Immature natural killer cell (primary cell): ENCODE measurements at regions not wholly inside any gene's neighbourhood (a gene's known extent, or its start where the extent isn't known, plus 50 kb on each side); places are given as distances from the start of the nearest gene placed in this dataset.
"Not testable (repeated sequence)": the region's sequence is repeated elsewhere in the genome, so short reads cannot be mapped to it uniquely, and the experiment has no call there.

ENCODE experiments used
- DNase-seq, 3 donors: peaks; one replicate each; pipeline ENCODE4 v3.0.0; 2022; ENCODE audit warnings: mixed read lengths in 1 of 3
- H3K27ac Mint-ChIP-seq, 6 donors: one replicate each; pipeline ENCODE4 v1.8.0; 2020; ENCODE audit warnings: mixed read lengths in 6 of 6, mild to moderate bottlenecking in 5 of 6, inconsistent platforms in 4 of 6, moderate library complexity in 3 of 6
- H3K27me3 Mint-ChIP-seq, 3 donors: one replicate each; pipeline ENCODE4 v1.8.0; 2020 to 2021; ENCODE audit warnings: low read depth in 3 of 3, mild to moderate bottlenecking in 3 of 3, mixed read lengths in 3 of 3, moderate library complexity in 3 of 3, inconsistent platforms in 1 of 3
- H3K36me3 Mint-ChIP-seq, 3 donors: one replicate each; pipeline ENCODE4 v1.8.0; 2020; ENCODE audit warnings: mixed read lengths in 3 of 3, inconsistent platforms in 2 of 3, mild to moderate bottlenecking in 2 of 3
- H3K4me1 Mint-ChIP-seq, 2 donors: one replicate each; pipeline ENCODE4 v1.8.0; 2020; ENCODE audit warnings: inconsistent platforms in 2 of 2, mild to moderate bottlenecking in 2 of 2, mixed read lengths in 2 of 2, moderate library complexity in 1 of 2
- H3K4me3 Mint-ChIP-seq, 5 donors: one replicate each; pipeline ENCODE4 v1.8.0; 2020; ENCODE audit warnings: mild to moderate bottlenecking in 5 of 5, mixed read lengths in 5 of 5, inconsistent platforms in 3 of 5, moderate library complexity in 3 of 5
- H3K9me3 Mint-ChIP-seq, 6 donors: one replicate each; pipeline ENCODE4 v1.8.0; 2020; ENCODE audit warnings: mild to moderate bottlenecking in 6 of 6, mixed read lengths in 6 of 6, inconsistent platforms in 4 of 6, moderate library complexity in 3 of 6

DNA sequence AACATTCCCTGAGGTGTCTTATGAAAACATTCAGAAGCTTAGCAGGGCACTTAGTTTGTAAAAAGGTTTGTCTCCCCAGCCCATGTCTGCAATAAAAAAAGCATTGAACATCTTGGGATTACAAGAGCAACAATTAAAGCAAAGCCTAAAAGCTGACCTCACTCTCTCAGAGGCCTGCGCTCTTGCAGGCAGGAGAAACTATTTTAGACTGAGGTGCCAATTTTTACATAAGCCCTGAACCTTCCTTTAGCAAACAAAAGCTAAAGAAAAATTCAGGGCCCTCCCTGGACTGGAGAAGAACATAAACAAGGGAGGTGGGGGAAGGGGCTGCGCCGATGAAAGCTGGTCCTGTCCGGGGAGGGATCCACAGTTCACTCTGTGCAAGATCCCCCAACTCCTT, 312.7 kb upstream of the RNF32 start:
- H3K27me3 Mint-ChIP-seq: peaks cover 0 to 10% (median 0%) of the 10 kb centered on the region in 3 donors
- H3K4me3 Mint-ChIP-seq: no peak overlapping the region
- H3K9me3 Mint-ChIP-seq: peaks cover 0 to 3% (median 0%) of the 10 kb centered on the region in 6 donors
- DNase-seq: no peak
- H3K4me1 Mint-ChIP-seq: no peaks in the 10 kb centered on the region
- H3K27ac Mint-ChIP-seq: no peak overlapping the region
- H3K36me3 Mint-ChIP-seq: no peaks in the 10 kb centered on the region

DNA sequence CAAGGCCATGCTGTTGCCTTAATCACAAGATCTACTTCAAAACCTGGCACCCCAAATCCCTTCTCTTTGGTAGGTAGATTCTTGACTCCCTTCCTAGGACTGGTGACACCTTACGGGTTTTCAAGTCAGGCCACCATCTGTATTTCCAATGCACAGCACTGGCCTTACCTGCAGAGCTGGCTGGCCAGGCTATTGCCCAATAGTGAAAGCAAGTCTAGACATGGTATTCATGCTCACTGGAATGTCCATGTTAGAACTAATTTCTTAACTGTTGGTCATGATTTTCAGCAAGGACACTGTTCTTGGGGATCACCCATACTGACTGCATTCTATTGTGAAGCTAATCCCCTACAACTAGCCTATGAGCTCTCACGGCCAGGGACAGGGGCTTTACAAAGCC, 313.1 kb upstream of the RNF32 start:
- peaks cover 0 to 11% (median 0%) of the 10 kb centered on the region in 3 donors for H3K27me3 Mint-ChIP-seq
- DNase-seq: no peak
- no peaks in the 10 kb centered on the region for H3K4me1 Mint-ChIP-seq
- H3K36me3 Mint-ChIP-seq: no peaks in the 10 kb centered on the region
- H3K9me3 Mint-ChIP-seq: peaks cover 0 to 3% (median 0%) of the 10 kb centered on the region in 6 donors
- no peak overlapping the region for H3K27ac Mint-ChIP-seq
- H3K4me3 Mint-ChIP-seq: no peak overlapping the region

DNA sequence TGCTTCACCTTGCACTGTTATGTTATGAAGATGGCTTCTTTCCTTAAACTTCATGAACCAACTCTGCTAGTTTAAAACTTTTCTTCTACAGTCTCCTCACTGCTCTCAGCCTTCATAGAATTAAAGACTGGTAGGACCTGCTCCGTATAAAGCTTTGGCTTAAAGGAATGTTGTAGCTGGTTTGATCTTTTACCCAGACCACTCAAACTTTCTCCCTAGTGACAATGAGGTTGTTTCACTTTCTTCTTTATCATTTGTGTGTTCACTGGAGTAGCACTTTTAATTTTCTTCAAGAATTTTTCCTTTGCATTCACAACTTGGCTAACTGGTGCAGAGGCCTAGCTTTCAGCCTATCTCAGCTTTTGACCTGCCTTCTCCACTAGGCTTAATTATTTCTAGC, 316.4 kb upstream of the RNF32 start:
- H3K27me3 Mint-ChIP-seq: peaks cover 0 to 7% (median 0%) of the 10 kb centered on the region in 3 donors
- DNase-seq: no peak
- peaks cover 0 to 7% (median 0%) of the 10 kb centered on the region in 6 donors for H3K9me3 Mint-ChIP-seq
- no peaks in the 10 kb centered on the region for H3K36me3 Mint-ChIP-seq
- no peak overlapping the region for H3K4me3 Mint-ChIP-seq
- H3K27ac Mint-ChIP-seq: no peak overlapping the region
- no peaks in the 10 kb centered on the region for H3K4me1 Mint-ChIP-seq

DNA sequence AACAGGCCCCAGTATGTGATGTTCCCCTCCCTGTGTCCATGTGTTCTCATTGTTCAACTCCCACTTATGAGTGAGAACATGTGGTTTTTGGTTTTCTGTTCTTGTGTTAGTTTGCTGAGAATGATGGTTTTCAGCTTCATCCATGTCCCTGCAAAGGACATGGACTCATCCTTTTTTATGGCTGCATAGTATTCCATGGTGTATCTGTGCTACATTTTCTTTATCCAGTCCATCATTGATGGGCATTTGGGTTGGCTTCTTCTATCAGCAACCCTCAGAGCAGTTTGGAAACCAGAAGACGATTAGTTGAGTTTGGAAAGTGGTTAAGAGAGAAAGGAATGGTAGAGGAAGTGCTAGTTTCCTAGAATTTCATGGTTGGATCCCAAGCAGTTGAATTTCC, 319.1 kb upstream of the RNF32 start:
- not testable (repeated sequence) for H3K4me1 Mint-ChIP-seq, H3K27ac Mint-ChIP-seq, DNase-seq, H3K36me3 Mint-ChIP-seq, H3K4me3 Mint-ChIP-seq, H3K27me3 Mint-ChIP-seq
- H3K9me3 Mint-ChIP-seq: peaks cover 0 to 11% (median 3%) of the 10 kb centered on the region in 6 donors

DNA sequence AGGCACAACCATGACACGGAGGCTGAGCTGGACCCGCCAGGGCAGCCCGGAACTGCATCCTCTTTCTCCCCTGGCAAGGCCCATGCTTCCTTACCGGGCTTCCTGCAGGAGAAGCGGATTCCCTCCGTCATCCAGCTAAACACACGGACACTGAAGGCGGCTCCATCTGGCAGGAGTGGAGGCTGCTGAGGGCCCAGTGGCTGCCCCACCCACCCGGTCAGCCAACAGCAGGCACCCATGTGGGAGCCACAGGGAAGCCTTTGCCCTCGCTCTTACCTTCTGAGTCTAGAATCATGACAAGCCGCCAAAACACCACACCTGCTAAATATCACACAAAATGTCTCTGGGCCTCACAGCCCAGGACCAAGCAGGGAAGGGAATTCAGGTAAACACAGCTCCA, 321.6 kb upstream of the RNF32 start:
- no peak overlapping the region for H3K4me3 Mint-ChIP-seq
- H3K9me3 Mint-ChIP-seq: peaks cover 5 to 24% (median 10%) of the 10 kb centered on the region in 6 donors
- DNase-seq: no peak
- no peak overlapping the region for H3K27ac Mint-ChIP-seq
- H3K27me3 Mint-ChIP-seq: peaks cover 0 to 7% (median 0%) of the 10 kb centered on the region in 3 donors
- H3K4me1 Mint-ChIP-seq: no peaks in the 10 kb centered on the region
- no peaks in the 10 kb centered on the region for H3K36me3 Mint-ChIP-seq

DNA sequence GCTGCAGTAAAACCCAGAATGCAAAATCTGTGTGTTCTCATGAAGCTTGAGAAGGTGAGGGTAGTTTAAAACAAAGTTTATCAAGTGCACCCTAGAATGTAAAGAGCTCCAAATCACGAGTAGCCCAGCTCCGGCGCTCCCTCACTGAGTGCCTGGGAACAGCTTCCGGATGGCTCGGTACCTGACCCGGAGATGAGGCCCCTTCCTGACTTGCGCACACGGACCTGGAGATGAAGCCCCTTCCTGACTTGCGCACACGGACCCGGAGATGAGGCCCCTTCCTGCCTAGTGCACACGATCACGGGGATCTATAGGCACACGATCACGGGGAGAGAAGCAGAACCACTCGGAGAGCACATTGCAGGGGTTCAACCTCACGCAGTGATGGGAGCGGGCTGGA, 322.1 kb upstream of the RNF32 start:
- no peak for DNase-seq
- no peaks in the 10 kb centered on the region for H3K36me3 Mint-ChIP-seq
- peaks cover 5 to 24% (median 10%) of the 10 kb centered on the region in 6 donors for H3K9me3 Mint-ChIP-seq
- no peak overlapping the region for H3K4me3 Mint-ChIP-seq
- no peak overlapping the region for H3K27ac Mint-ChIP-seq
- no peaks in the 10 kb centered on the region for H3K4me1 Mint-ChIP-seq
- H3K27me3 Mint-ChIP-seq: peaks cover 0 to 9% (median 0%) of the 10 kb centered on the region in 3 donors

DNA sequence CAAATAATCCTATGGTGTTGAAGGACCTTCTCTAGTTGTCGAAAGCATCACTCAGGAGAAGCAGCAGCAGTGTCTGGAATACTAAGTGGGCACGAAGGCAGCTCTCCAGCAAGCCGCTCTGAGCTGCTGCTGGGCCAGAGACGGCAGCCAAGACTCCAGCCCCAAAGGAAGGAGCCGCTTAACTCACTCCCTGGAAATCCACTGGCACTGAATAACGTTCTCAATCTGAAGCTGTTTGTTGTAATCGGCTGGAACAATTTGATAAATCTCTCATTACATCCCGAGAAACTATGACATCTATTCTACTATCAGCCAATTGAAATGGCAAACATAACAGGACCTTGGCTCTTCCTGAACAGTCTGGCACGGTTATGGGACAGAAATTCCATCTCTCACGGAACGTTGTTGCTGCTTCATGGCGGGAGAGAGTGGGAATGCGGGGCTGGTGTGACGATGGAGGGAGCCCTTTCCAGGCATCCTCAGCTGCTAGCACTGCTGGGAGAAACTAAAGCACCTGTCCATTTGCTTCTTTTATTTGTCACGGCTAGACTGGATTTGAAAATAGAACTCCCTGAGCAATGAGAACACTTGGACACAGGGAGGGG, 331.5 kb upstream of the RNF32 start:
- Mint-ChIP-seq H3K4me1 (no peaks in the 10 kb centered on the region), H3K27ac (no peak overlapping the region), H3K4me3 (no peak overlapping the region), H3K27me3 (peaks cover 0 to 5% (median 1%) of the 10 kb centered on the region in 3 donors), H3K9me3 (no peaks in the 10 kb centered on the region), H3K36me3 (no peaks in the 10 kb centered on the region)
- DNase-seq: no peak

DNA sequence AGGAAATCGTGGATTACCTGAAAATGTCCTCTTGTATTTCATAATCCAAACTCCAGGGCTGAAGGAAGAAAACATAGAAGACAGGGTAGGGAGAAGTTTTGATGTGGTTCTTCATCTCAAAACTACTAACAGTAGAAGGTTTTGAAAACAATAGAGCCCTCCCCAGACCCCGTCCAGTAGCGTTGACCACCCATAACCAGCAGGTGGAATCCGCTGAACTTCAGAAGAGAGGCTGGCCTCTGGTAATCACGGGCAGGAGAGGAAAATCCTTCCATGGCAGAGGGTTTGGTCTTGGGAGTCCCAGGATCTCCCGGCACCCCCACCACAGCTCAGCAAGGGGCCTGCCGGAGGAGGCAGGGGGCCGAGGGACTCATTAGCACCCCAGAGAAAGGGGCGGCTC, 333.4 kb upstream of the RNF32 start:
- no peak for DNase-seq
- Mint-ChIP-seq H3K27ac (no peak overlapping the region), H3K4me3 (no peak overlapping the region), H3K27me3 (peaks cover 0 to 2% (median 1%) of the 10 kb centered on the region in 3 donors), H3K36me3 (no peaks in the 10 kb centered on the region), H3K4me1 (no peaks in the 10 kb centered on the region), H3K9me3 (no peaks in the 10 kb centered on the region)

DNA sequence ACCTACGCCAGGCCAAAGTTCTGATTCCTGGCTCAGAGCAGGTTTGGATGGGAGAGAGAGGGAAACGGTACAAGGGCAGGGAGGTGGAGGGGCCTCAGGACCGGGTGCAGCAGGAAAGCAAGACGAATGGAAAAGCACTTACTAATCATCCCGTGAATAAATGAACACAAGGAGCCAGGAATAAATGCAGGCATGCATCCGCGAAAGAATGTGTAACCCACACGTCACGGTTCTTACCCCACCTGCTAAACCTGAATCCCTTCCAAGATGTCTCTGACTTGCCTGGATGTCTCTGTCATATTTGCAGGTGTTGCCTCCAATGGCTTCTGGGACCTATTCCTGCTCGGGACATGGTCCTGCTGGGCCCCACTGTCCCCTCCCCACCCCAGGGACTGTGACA, 335.2 kb upstream of the RNF32 start:
- no peak for DNase-seq
- Mint-ChIP-seq H3K9me3 (no peaks in the 10 kb centered on the region), H3K27ac (no peak overlapping the region)

DNA sequence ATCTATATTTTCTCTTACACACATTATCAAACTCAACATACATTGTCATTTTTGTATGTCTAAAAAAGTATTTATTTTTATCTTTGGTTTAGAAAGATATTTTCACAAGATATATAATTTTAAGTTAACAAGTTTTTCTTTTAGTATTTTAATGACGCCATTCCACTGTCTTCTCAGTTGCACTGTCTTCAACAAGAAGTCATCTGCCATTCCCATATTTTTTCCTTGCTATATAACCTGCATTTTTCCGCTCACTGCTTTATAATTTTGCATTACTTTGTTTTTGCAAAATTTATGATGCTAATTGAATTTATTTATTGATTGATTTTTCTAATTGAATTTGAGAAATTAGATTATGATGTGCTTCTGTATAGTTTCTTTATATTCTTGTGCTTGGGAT, 357.8 kb upstream of the RNF32 start:
- DNase-seq: no peak
- no peaks in the 10 kb centered on the region for H3K4me1 Mint-ChIP-seq
- H3K27me3 Mint-ChIP-seq: peaks cover 0 to 8% (median 8%) of the 10 kb centered on the region in 3 donors
- no peak overlapping the region for H3K27ac Mint-ChIP-seq
- no peak overlapping the region for H3K4me3 Mint-ChIP-seq
- H3K9me3 Mint-ChIP-seq: peaks cover 2 to 14% (median 5%) of the 10 kb centered on the region in 6 donors
- H3K36me3 Mint-ChIP-seq: no peaks in the 10 kb centered on the region

More for the DNA sequence above, 335.2 kb upstream of the RNF32 start:
- no peaks in the 10 kb centered on the region for H3K4me1 Mint-ChIP-seq
- peaks cover 0 to 1% (median 0%) of the 10 kb centered on the region in 3 donors for H3K27me3 Mint-ChIP-seq
- H3K36me3 Mint-ChIP-seq: no peaks in the 10 kb centered on the region
- no peak overlapping the region for H3K4me3 Mint-ChIP-seq

DNA sequence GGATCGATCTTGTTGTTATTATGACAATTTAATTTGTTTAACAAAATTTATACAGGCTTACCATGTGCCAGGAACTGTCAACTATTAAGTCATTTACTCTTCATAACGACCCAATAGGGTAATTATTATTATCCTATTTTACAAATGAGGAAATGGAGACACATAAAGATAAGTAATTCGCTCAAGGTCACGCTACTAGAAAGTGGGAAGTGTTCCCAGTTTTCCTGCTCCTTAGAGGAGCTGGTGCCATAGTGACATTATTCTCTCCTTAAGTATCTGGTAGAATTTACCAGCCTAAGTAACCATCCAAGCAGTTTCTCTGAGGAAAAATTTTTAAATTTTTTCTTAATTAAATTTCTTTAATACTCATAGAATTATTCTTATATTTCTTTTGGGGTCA, 360.9 kb upstream of the RNF32 start:
- no peaks in the 10 kb centered on the region for H3K4me1 Mint-ChIP-seq
- H3K27ac Mint-ChIP-seq: no peak overlapping the region
- peaks cover 2 to 11% (median 5%) of the 10 kb centered on the region in 6 donors for H3K9me3 Mint-ChIP-seq
- H3K36me3 Mint-ChIP-seq: no peaks in the 10 kb centered on the region
- peaks cover 0 to 8% (median 6%) of the 10 kb centered on the region in 3 donors for H3K27me3 Mint-ChIP-seq
- no peak for DNase-seq
- no peak overlapping the region for H3K4me3 Mint-ChIP-seq

DNA sequence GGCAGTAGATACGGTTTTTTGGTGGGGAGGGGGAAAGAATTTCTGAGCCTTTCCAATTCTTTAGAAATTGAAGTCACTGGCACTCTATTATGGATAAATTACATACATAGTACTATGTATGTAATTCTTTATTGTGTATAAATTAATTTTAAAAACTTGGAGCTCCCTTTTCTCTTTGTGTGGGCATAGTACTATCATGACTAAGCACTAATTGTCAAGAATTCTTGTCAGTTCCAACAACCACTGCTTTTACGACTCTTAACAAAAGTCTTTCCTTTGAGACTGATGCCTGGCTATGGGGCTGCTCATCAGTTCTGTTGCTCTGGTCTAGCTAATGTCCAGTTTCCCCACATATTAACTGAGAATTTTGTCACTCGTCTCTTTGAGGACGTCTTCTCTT, 365.3 kb upstream of the RNF32 start:
- no peaks in the 10 kb centered on the region for H3K9me3 Mint-ChIP-seq
- H3K27ac Mint-ChIP-seq: no peak overlapping the region
- H3K4me3 Mint-ChIP-seq: no peak overlapping the region
- H3K4me1 Mint-ChIP-seq: no peaks in the 10 kb centered on the region
- peaks cover 0 to 8% (median 3%) of the 10 kb centered on the region in 3 donors for H3K27me3 Mint-ChIP-seq
- DNase-seq: no peak
- no peaks in the 10 kb centered on the region for H3K36me3 Mint-ChIP-seq

DNA sequence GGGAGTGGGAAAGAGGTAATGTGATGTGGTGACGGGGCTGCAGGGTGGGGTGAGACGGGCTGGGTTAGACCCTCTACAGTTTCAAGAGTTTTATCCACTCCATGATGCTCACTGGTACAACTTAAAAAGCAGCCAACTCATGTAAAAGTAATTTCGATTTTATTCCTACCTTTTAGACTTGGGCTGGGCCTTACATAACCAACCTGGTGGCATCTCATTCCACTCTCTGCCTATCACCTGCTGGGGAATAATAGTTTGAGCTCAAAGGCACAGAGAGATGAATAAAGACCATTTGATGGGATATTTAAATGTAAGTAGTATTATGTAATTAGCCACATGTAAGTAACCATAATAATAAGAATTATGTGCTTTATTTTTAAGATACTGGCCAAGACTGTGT, 366.0 kb upstream of the RNF32 start:
- Mint-ChIP-seq H3K27me3 (peaks cover 0 to 8% (median 3%) of the 10 kb centered on the region in 3 donors), H3K4me1 (no peaks in the 10 kb centered on the region), H3K4me3 (no peak overlapping the region), H3K9me3 (no peaks in the 10 kb centered on the region), H3K36me3 (no peaks in the 10 kb centered on the region), H3K27ac (no peak overlapping the region)
- DNase-seq: no peak

DNA sequence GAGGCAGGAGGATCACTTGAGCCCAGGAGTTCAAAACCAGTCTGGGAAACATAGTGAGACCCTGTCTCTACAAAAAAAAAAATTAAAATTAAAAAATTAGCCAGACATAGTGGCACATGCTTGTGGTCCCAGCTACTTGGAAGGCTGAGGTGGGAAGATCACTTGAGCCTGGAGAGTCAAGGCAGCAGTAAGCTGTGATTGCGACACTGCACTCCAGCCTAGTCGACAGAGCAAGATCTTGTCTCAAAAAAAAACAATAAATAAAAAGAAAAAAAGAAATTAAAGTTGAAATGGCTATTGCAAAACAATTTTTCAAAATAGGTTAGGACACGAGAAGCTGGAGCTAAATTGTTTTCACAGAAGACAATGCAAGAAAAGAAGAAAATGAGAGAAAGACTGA, 379.0 kb upstream of the RNF32 start:
- Mint-ChIP-seq H3K4me1 (no peaks in the 10 kb centered on the region), H3K27ac (no peak overlapping the region), H3K9me3 (peaks cover 0 to 3% (median 0%) of the 10 kb centered on the region in 6 donors), H3K27me3 (peaks cover 2 to 4% (median 4%) of the 10 kb centered on the region in 3 donors), H3K4me3 (no peak overlapping the region), H3K36me3 (no peaks in the 10 kb centered on the region)
- no peak for DNase-seq

DNA sequence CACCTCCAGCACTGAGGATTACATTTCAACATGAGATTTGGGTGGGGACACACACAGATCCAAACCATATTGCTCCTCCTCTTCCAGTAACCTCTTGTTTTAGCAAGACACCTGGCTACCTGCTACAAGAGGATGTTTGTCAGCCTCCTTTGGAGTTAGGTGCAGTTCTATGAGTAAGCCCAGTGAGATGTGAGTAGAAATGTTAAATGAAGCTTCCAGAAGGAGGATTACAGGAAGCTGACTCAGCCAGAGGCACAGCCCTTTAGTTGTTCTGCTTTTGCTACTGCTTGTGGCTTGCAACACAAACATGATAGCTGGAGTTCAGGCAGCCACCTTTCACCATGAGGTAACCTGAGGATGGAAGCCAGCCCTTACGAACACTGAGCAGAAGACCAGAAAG, 382.7 kb upstream of the RNF32 start:
- peaks cover 1 to 6% (median 3%) of the 10 kb centered on the region in 3 donors for H3K27me3 Mint-ChIP-seq
- H3K4me3 Mint-ChIP-seq: no peak overlapping the region
- H3K27ac Mint-ChIP-seq: no peak overlapping the region
- no peaks in the 10 kb centered on the region for H3K4me1 Mint-ChIP-seq
- no peak for DNase-seq
- peaks cover 0 to 5% (median 0%) of the 10 kb centered on the region in 6 donors for H3K9me3 Mint-ChIP-seq
- H3K36me3 Mint-ChIP-seq: no peaks in the 10 kb centered on the region
